WTC11 (cell line): ENCODE measurements at regions not wholly inside any gene's neighbourhood (a gene's known extent, or its start where the extent isn't known, plus 50 kb on each side); places are given as distances from the start of the nearest gene placed in this dataset.
A peak's percentile ranks its signal among the peaks of the same experiment; 100 is the strongest.

Experiments
- ATAC-seq: fragments of 200-7000 bp; cut with Tn5 transposase; 2 replicates; pipeline ENCODE4 v1.10.0; 2021; ENCODE audit warnings: mild to moderate bottlenecking, moderate library complexity
- CTCF ChIA-PET: fragments of 300-600 bp; sonication (Branson Sonifier 250); formaldehyde crosslinking; loops from one replicate; lab custom pipeline; 2021; ENCODE audit warnings: antibody characterized with exemption; lab: Charles Lee
- POLR2A ChIA-PET: fragments of 350-600 bp; sonication (Branson Sonifier 250); formaldehyde crosslinking; loops from one replicate; lab custom pipeline; 2021; ENCODE audit warnings: antibody characterized with exemption; lab: Charles Lee
- DNase-seq: peaks from one replicate; pipeline ENCODE4 v3.0.0; 2021; ENCODE audit warnings: low spot score
- H3K27ac Mint-ChIP-seq: 2 replicates; pipeline ENCODE4 v1.8.0; 2021; ENCODE audit warnings: mixed read lengths
- H3K27me3 Mint-ChIP-seq: 2 replicates; pipeline ENCODE4 v1.8.0; 2021; ENCODE audit warnings: low read depth, mild to moderate bottlenecking, moderate library complexity, mixed read lengths
- H3K36me3 Mint-ChIP-seq: 2 replicates; pipeline ENCODE4 v1.8.0; 2021; ENCODE audit warnings: mixed read lengths
- H3K4me1 Mint-ChIP-seq: 2 replicates; pipeline ENCODE4 v1.8.0; 2022; ENCODE audit warnings: mixed read lengths
- H3K4me3 Mint-ChIP-seq: 2 replicates; pipeline ENCODE4 v1.8.0; 2021; ENCODE audit warnings: mild to moderate bottlenecking, moderate library complexity, mixed read lengths
- H3K9me3 Mint-ChIP-seq: 2 replicates; pipeline ENCODE4 v1.8.0; 2021; ENCODE audit warnings: mixed read lengths
- ATF6 ChIP-seq: sonication (generic); formaldehyde crosslinking; IDR thresholded peaks from 2 replicates; pipeline ENCODE4 v1.8.1; 2023; ENCODE audit warnings: mild to moderate bottlenecking, missing genetic modification reagents
- CBFB ChIP-seq: sonication (generic); formaldehyde crosslinking; IDR thresholded peaks from 2 replicates; pipeline ENCODE4 v1.8.1; 2022; ENCODE audit warnings: mild to moderate bottlenecking, low read depth, missing genetic modification reagents
- CREB1 ChIP-seq: sonication (generic); formaldehyde crosslinking; IDR thresholded peaks from 2 replicates; pipeline ENCODE4 v1.8.0; 2023; ENCODE audit warnings: mild to moderate bottlenecking, missing genetic modification reagents
- JUN ChIP-seq: sonication (generic); formaldehyde crosslinking; IDR thresholded peaks from 2 replicates; pipeline ENCODE4 v1.8.0; 2023; ENCODE audit warnings: mild to moderate bottlenecking, missing genetic modification reagents
- MLX ChIP-seq: sonication (generic); formaldehyde crosslinking; IDR thresholded peaks from 2 replicates; pipeline ENCODE4 v1.8.1; 2023; ENCODE audit warnings: mild to moderate bottlenecking, missing genetic modification reagents, moderate library complexity
- NFATC4 ChIP-seq: fragments of 250-450 bp; sonication (Bioruptor Pico); IDR thresholded peaks from 2 replicates; pipeline ENCODE4 v1.9.0; 2021; ENCODE audit warnings: mild to moderate bottlenecking
- NFYB ChIP-seq: sonication (generic); formaldehyde crosslinking; conservative IDR thresholded peaks from 2 replicates; pipeline ENCODE4 v1.8.0; 2022; ENCODE audit warnings: low read depth, missing genetic modification reagents
- OVOL2 ChIP-seq: fragments of 250-450 bp; sonication (Bioruptor Pico); IDR thresholded peaks from 2 replicates; pipeline ENCODE4 v1.9.0; 2021; ENCODE audit warnings: mild to moderate bottlenecking, borderline replicate concordance
- PRDM15 ChIP-seq: sonication (generic); formaldehyde crosslinking; IDR thresholded peaks from 2 replicates; pipeline ENCODE4 v1.8.0; 2022; ENCODE audit warnings: missing genetic modification reagents
- TCF7 ChIP-seq: sonication (generic); formaldehyde crosslinking; IDR thresholded peaks from 2 replicates; pipeline ENCODE4 v1.8.0; 2022; ENCODE audit warnings: mild to moderate bottlenecking, low read depth, missing genetic modification reagents, moderate library complexity
- USF1 ChIP-seq: sonication (generic); formaldehyde crosslinking; IDR thresholded peaks from 2 replicates; pipeline ENCODE4 v1.8.0; 2022; ENCODE audit warnings: mild to moderate bottlenecking, missing genetic modification reagents
- ZNF138 ChIP-seq: sonication (generic); formaldehyde crosslinking; conservative IDR thresholded peaks from 2 replicates; pipeline ENCODE4 v1.8.1; 2022; ENCODE audit warnings: mild to moderate bottlenecking, moderate library complexity, missing genetic modification reagents
- ZNF219 ChIP-seq: sonication (generic); formaldehyde crosslinking; IDR thresholded peaks from 2 replicates; pipeline ENCODE4 v1.8.0; 2023; ENCODE audit warnings: missing genetic modification reagents, mild to moderate bottlenecking, borderline replicate concordance
- TF ChIP-seq, protein P1 (sequence below): fragments of 200-600 bp; IDR thresholded peaks from 2 replicates; pipeline ENCODE4 v1.8.0; 2022; ENCODE audit warnings: antibody characterized with exemption
- TF ChIP-seq, protein P2 (sequence below): sonication (generic); formaldehyde crosslinking; IDR thresholded peaks from 2 replicates; pipeline ENCODE4 v1.8.0; 2023; ENCODE audit warnings: mild to moderate bottlenecking, missing genetic modification reagents

DNA sequence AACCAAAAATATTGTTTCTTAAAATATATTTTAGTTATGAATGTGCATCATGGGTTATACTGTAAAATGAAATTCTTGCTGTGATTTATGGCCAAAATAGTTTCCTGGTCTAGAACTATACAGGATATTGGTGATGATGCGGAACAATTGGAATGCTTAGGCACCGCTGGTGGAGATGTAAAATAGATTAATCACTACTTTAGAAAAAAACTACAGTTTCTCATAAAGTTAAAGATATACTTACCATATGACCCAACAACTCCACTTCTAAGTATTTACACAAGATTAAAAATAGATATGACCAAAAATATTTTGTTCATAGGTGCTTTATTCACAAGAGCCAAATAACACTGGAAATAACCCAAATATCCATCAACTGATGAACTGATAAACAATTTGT, 126.7 kb downstream of the TUSC7 start:
- ChIA-PET POLR2A (no interaction called here), CTCF (interaction anchor here (3.8 kb wide), 1 partner anchor 65 kb away, joined by 16 read pairs; no protein-coding TSS in a partner anchor)
- Mint-ChIP-seq H3K9me3 (no peaks in the 10 kb centered on the region), H3K4me3 (no peak overlapping the region), H3K36me3 (no peaks in the 10 kb centered on the region), H3K27ac (no peak overlapping the region), H3K27me3 (no peaks in the 10 kb centered on the region), H3K4me1 (peaks cover 23% of the 10 kb centered on the region)
- no peak for ATAC-seq
- no peak for DNase-seq
- no peak for TF ChIP-seq USF1 (CRISPR knock-in tag)
- no peak for TF ChIP-seq MLX (CRISPR knock-in tag)

DNA sequence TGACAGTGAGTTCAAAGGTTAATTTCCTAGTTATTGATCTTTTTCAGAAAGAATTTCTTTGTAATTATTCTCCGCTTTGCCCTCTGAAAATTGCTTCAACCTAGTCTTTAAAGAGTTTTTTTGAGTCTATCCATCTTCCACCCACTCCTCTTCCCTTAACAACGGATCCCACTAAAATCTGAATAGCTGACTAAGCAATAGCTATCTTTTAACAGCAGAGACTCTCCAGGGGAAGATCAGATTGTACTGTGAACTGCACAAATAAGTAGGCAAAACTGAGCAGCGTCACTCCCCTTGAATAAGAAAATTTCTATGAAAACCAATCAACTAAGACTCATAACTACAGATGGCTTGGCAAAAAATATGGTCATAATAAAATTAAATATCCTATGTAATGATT, 127.9 kb downstream of the TUSC7 start:
- ChIA-PET POLR2A (no interaction called here), CTCF (interaction anchor here (3.8 kb wide), 1 partner anchor 67 kb away, joined by 16 read pairs; no protein-coding TSS in a partner anchor)
- DNase-seq (no peak), ATAC-seq (no peak)
- H3K4me1 Mint-ChIP-seq, result peaks cover 35% of the 10 kb centered on the region
- H3K9me3 Mint-ChIP-seq, result no peaks in the 10 kb centered on the region
- no peak overlapping the region for H3K4me3 Mint-ChIP-seq
- H3K27me3 Mint-ChIP-seq, result no peaks in the 10 kb centered on the region
- no peak overlapping the region for H3K27ac Mint-ChIP-seq
- TF ChIP-seq ZNF219 (CRISPR knock-in tag) (no peak), ZNF138 (CRISPR knock-in tag) (no peak), JUN (no peak), CBFB (CRISPR knock-in tag) (no peak), OVOL2 (CRISPR knock-in tag) (no peak), NFYB (CRISPR knock-in tag) (no peak), TCF7 (CRISPR knock-in tag) (no peak)
- TF ChIP-seq, protein P1, sequence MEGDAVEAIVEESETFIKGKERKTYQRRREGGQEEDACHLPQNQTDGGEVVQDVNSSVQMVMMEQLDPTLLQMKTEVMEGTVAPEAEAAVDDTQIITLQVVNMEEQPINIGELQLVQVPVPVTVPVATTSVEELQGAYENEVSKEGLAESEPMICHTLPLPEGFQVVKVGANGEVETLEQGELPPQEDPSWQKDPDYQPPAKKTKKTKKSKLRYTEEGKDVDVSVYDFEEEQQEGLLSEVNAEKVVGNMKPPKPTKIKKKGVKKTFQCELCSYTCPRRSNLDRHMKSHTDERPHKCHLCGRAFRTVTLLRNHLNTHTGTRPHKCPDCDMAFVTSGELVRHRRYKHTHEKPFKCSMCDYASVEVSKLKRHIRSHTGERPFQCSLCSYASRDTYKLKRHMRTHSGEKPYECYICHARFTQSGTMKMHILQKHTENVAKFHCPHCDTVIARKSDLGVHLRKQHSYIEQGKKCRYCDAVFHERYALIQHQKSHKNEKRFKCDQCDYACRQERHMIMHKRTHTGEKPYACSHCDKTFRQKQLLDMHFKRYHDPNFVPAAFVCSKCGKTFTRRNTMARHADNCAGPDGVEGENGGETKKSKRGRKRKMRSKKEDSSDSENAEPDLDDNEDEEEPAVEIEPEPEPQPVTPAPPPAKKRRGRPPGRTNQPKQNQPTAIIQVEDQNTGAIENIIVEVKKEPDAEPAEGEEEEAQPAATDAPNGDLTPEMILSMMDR, result no peak
- H3K36me3 Mint-ChIP-seq, result no peaks in the 10 kb centered on the region

GRCh38 chr3:116841003-116841735, 131.6 kb downstream of the TUSC7 start:
- Mint-ChIP-seq H3K4me1 (peaks cover 39% of the 10 kb centered on the region), H3K4me3 (no peak overlapping the region), H3K27ac (no peak overlapping the region), H3K27me3 (no peaks in the 10 kb centered on the region)
- POLR2A ChIA-PET, result no interaction called here
- no peak for TF ChIP-seq CREB1
- TF ChIP-seq, all 79 proteins: peak for 0
- Mint-ChIP-seq H3K9me3 (no peaks in the 10 kb centered on the region), H3K36me3 (no peaks in the 10 kb centered on the region)
- no peak for ATAC-seq
- CTCF ChIA-PET, result interaction anchor here (2.5 kb wide), 1 partner anchor 70 kb away, joined by 16 read pairs; no protein-coding TSS in a partner anchor
- no peak for DNase-seq

DNA sequence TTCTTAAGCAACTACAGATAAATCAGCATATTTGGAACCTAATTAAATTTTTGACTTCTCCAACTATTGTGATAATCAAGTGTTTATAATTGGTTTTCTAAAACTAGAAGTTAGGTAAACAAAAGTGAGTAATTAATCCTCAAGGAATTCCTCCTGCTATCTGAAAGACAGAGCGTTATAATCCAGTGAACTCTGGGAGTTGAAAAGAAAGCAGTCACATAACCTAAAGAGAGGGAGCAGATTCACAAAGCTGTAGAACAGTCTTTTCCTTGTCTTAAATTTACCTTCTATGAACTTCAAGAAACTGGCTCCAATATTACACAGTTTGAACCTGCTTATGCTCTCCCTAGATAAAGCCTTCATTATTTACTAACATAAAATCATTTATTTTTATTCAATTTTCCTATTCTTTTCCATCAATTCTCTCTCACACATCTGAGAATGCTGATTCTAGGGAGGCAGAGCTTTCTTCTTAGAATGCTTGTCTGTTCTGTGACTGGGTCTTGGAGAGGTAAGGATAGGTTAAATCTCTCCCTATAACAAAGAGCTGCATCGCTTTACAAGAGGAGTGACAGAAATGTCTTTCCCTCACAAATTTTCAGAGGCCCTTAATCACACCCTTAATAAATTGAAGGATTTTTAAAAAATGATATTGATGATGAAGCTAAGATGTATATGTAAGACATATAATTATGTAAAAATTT, 132.8 kb downstream of the TUSC7 start:
- H3K36me3 Mint-ChIP-seq, result peaks cover 4% of the 10 kb centered on the region
- CTCF ChIA-PET, result interaction anchor here (2.5 kb wide), 1 partner anchor 72 kb away, joined by 16 read pairs; no protein-coding TSS in a partner anchor
- POLR2A ChIA-PET, result interaction anchor here (0.9 kb wide), 1 partner anchor 72 kb away, joined by 3 read pairs; no protein-coding TSS in a partner anchor
- H3K4me1 Mint-ChIP-seq, result peaks cover 41% of the 10 kb centered on the region
- no peak for DNase-seq
- peak; percentile 79 for ATAC-seq
- peaks cover 3% of the 10 kb centered on the region for H3K9me3 Mint-ChIP-seq
- H3K27me3 Mint-ChIP-seq, result no peaks in the 10 kb centered on the region
- H3K27ac Mint-ChIP-seq, result peak overlapping the region; percentile 42; the same call in 1 of the 2 replicates
- no peak overlapping the region for H3K4me3 Mint-ChIP-seq
- TF ChIP-seq ATF6 (CRISPR knock-in tag) (no peak), NFATC4 (no peak), PRDM15 (CRISPR knock-in tag) (no peak)
- TF ChIP-seq, protein P2, sequence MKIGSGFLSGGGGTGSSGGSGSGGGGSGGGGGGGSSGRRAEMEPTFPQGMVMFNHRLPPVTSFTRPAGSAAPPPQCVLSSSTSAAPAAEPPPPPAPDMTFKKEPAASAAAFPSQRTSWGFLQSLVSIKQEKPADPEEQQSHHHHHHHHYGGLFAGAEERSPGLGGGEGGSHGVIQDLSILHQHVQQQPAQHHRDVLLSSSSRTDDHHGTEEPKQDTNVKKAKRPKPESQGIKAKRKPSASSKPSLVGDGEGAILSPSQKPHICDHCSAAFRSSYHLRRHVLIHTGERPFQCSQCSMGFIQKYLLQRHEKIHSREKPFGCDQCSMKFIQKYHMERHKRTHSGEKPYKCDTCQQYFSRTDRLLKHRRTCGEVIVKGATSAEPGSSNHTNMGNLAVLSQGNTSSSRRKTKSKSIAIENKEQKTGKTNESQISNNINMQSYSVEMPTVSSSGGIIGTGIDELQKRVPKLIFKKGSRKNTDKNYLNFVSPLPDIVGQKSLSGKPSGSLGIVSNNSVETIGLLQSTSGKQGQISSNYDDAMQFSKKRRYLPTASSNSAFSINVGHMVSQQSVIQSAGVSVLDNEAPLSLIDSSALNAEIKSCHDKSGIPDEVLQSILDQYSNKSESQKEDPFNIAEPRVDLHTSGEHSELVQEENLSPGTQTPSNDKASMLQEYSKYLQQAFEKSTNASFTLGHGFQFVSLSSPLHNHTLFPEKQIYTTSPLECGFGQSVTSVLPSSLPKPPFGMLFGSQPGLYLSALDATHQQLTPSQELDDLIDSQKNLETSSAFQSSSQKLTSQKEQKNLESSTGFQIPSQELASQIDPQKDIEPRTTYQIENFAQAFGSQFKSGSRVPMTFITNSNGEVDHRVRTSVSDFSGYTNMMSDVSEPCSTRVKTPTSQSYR (CRISPR knock-in tag), result no peak
